Keratinocyte (primary cell): ENCODE measurements at regions not wholly inside any gene's neighbourhood (a gene's known extent, or its start where the extent isn't known, plus 50 kb on each side); places are given as distances from the start of the nearest gene placed in this dataset.

Source experiments
- DNase-seq: peaks from one replicate; pipeline ENCODE4 v3.0.0-alpha.2; 2011; ENCODE audit warnings: low read depth, missing footprints, low spot score
- FAIRE-seq: peaks from 2 replicates; lab custom pipeline; 2011; peaks lifted over from hg19 to GRCh38; lab: Jason Lieb, UNC
- H2AFZ ChIP-seq: 2 replicates; pipeline ENCODE4 v1.6.0; 2012; ENCODE audit warnings: low read length, control low read depth, inconsistent platforms; ENCODE audit not compliant: control insufficient read depth
- H3K27ac ChIP-seq: 2 replicates; pipeline ENCODE4 v1.5.1; 2011; ENCODE audit warnings: low read length; ENCODE audit not compliant: control insufficient read depth, insufficient read depth
- H3K27me3 ChIP-seq: 3 replicates; pipeline ENCODE4 v1.6.0; 2011; ENCODE audit warnings: low read length; ENCODE audit not compliant: control insufficient read depth, insufficient read depth; ENCODE audit errors: extremely low read depth
- H3K36me3 ChIP-seq, 2 experiments: 2 replicates in 1 of 2; 3 replicates in 1 of 2; pipeline ENCODE4 v1.5.1; 2011; ENCODE audit warnings: low read length in 2 of 2, mild to moderate bottlenecking in 1 of 2; ENCODE audit not compliant: control insufficient read depth in 2 of 2, insufficient read depth in 2 of 2; ENCODE audit errors: extremely low read depth in 1 of 2
- H3K4me1 ChIP-seq: 3 replicates; pipeline ENCODE4 v1.5.1; 2011; ENCODE audit warnings: low read length; ENCODE audit not compliant: control insufficient read depth, insufficient read depth; ENCODE audit errors: extremely low read depth
- H3K4me2 ChIP-seq: 3 replicates; pipeline ENCODE4 v1.6.0; 2011; ENCODE audit warnings: low read depth, low read length; ENCODE audit not compliant: control insufficient read depth, insufficient read depth; ENCODE audit errors: extremely low read depth
- H3K4me3 ChIP-seq, 3 experiments: fragments of 200-600 bp in 1 of 3; sonication (generic) in 1 of 3; 2 replicates in 2 of 3; 3 replicates in 1 of 3; pipeline ENCODE4 v1.5.1; 2011 to 2016; ENCODE audit warnings: low read length in 3 of 3, mild to moderate bottlenecking in 3 of 3, control low read depth in 2 of 3, inconsistent platforms in 1 of 3, low read depth in 1 of 3, mixed read lengths in 1 of 3, mixed run types in 1 of 3, moderate library complexity in 1 of 3; ENCODE audit not compliant: control insufficient read depth in 2 of 3, insufficient read depth in 2 of 3; ENCODE audit errors: extremely low read depth in 1 of 3
- H3K79me2 ChIP-seq: 2 replicates; pipeline ENCODE4 v1.6.0; 2012; ENCODE audit warnings: low read length; ENCODE audit not compliant: control insufficient read depth, insufficient read depth
- H3K9ac ChIP-seq: 3 replicates; pipeline ENCODE4 v1.6.0; 2011; ENCODE audit warnings: low read length; ENCODE audit not compliant: control insufficient read depth, insufficient read depth; ENCODE audit errors: extremely low read depth
- H3K9me1 ChIP-seq: 3 replicates; pipeline ENCODE4 v1.6.0; 2011; ENCODE audit warnings: low read length; ENCODE audit not compliant: control insufficient read depth, insufficient read depth; ENCODE audit errors: extremely low read depth
- H3K9me3 ChIP-seq: 2 replicates; pipeline ENCODE4 v1.5.1; 2012; ENCODE audit warnings: low read depth, low read length; ENCODE audit not compliant: control insufficient read depth
- H4K20me1 ChIP-seq: 3 replicates; pipeline ENCODE4 v1.6.0; 2011; ENCODE audit warnings: low read length; ENCODE audit not compliant: control insufficient read depth, insufficient read depth; ENCODE audit errors: extremely low read depth
- EZH2 ChIP-seq: IDR thresholded peaks from one replicate; pipeline ENCODE4 v1.6.1; 2012; ENCODE audit warnings: inconsistent platforms, mild to moderate bottlenecking, low read length, moderate library complexity
- dilution Hi-C: fragments of 300-500 bp; cut with MboI; formaldehyde crosslinking; loops from one replicate; pipeline ENCODE4 v1.7.0; 2020; ENCODE audit warnings: low sequenced_read_pairs; ENCODE audit not compliant: extremely low pct_ligation_motif_present
- TF ChIP-seq, protein P1 (sequence below), 3 experiments: IDR thresholded peaks in 1 of 3; conservative IDR thresholded peaks in 1 of 3; optimal IDR thresholded peaks in 1 of 3; 2 replicates in 2 of 3; 3 replicates in 1 of 3; pipeline versions ENCODE3 to v1.5.1; 2011; ENCODE audit warnings: low read length in 3 of 3, mild to moderate bottlenecking in 3 of 3, moderate library complexity in 2 of 3, control low read depth in 1 of 3, inconsistent platforms in 1 of 3; ENCODE audit not compliant: insufficient read depth in 2 of 3; ENCODE audit errors: extremely low read depth in 1 of 3

DNA sequence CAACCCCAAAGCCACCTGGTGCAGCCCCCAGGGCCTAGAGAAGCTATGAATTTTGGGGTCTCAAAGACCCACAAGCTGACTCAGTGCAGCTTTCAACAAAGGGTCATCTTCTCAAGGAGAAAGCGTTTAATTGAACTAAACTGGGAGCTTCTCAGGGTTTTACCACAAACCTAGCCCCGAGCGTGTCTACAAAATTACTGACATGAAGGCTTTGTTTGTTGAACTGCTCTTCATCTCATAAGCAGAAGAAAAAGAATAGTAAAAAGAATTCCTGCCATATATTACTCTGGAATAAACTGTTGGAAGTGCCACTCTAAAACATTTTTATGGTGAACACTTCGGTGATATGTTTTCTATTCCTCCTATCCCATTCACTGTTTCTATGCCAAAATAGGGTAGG, 50.8 kb upstream of the INCENP start:
- Histone ChIP-seq H3K27me3 (no peaks in the 10 kb centered on the region), H3K79me2 (no peaks in the 10 kb centered on the region), H3K36me3 (no peaks in the 10 kb centered on the region), H4K20me1 (no peaks in the 10 kb centered on the region), H3K27ac (no peak overlapping the region), H3K9me1 (no peaks in the 10 kb centered on the region), H3K4me3 (no peak overlapping the region), H3K9me3 (no peaks in the 10 kb centered on the region), H3K9ac (no peak overlapping the region), H3K4me2 (no peak overlapping the region), H3K4me1 (no peaks in the 10 kb centered on the region), H2AFZ (no peak overlapping the region)
- FAIRE-seq (no peak), DNase-seq (no peak)
- dilution Hi-C loops, result no loop called here
- no peak for TF ChIP-seq EZH2
- TF ChIP-seq, protein P1, sequence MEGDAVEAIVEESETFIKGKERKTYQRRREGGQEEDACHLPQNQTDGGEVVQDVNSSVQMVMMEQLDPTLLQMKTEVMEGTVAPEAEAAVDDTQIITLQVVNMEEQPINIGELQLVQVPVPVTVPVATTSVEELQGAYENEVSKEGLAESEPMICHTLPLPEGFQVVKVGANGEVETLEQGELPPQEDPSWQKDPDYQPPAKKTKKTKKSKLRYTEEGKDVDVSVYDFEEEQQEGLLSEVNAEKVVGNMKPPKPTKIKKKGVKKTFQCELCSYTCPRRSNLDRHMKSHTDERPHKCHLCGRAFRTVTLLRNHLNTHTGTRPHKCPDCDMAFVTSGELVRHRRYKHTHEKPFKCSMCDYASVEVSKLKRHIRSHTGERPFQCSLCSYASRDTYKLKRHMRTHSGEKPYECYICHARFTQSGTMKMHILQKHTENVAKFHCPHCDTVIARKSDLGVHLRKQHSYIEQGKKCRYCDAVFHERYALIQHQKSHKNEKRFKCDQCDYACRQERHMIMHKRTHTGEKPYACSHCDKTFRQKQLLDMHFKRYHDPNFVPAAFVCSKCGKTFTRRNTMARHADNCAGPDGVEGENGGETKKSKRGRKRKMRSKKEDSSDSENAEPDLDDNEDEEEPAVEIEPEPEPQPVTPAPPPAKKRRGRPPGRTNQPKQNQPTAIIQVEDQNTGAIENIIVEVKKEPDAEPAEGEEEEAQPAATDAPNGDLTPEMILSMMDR (optimal IDR thresholded peaks at IDR 0.05 in 1 of 3, IDR thresholded peaks at IDR 0.05 in 1 of 3, conservative IDR thresholded peaks at IDR 0.05 in 1 of 3; ENCODE audit: extremely low read depth in 1 of 3, insufficient read depth in 2 of 3, low read length in 3 of 3), result no peak

DNA sequence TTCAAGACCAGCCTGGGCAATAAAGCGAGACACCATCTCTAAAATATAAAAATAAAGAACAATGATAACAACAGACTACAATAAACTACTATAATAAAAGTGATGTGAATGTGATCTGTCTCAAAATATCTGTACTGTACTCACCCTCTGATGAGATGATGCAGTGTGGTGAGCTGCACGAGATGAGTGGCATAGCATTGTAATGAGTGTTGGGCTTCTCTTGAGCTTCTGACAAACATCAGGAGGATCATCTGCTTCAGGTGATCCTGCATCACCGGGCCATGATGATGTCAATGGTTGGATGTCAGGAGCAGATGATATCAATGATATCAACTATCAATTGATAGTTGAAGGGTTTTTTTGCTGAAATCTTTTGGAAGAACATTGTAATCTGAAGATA, 52.4 kb upstream of the INCENP start:
- DNase-seq (no peak), FAIRE-seq (no peak)

More for the DNA sequence above, 52.4 kb upstream of the INCENP start:
- Histone ChIP-seq H3K36me3 (no peaks in the 10 kb centered on the region), H3K9ac (no peak overlapping the region), H3K27ac (no peak overlapping the region), H3K4me2 (no peak overlapping the region), H3K9me1 (no peaks in the 10 kb centered on the region), H3K9me3 (no peaks in the 10 kb centered on the region), H3K27me3 (no peaks in the 10 kb centered on the region), H3K79me2 (no peaks in the 10 kb centered on the region), H3K4me1 (no peaks in the 10 kb centered on the region), H2AFZ (no peak overlapping the region), H4K20me1 (no peaks in the 10 kb centered on the region), H3K4me3 (no peak overlapping the region)
- dilution Hi-C loops, result no loop called here
- TF ChIP-seq, protein P1 (optimal IDR thresholded peaks at IDR 0.05 in 1 of 3, IDR thresholded peaks at IDR 0.05 in 1 of 3, conservative IDR thresholded peaks at IDR 0.05 in 1 of 3; ENCODE audit: extremely low read depth in 1 of 3, insufficient read depth in 2 of 3, low read length in 3 of 3), result no peak
- no peak for TF ChIP-seq EZH2
